HG03457 (cell line): ENCODE measurements at regions not wholly inside any gene's neighbourhood (a gene's known extent, or its start where the extent isn't known, plus 50 kb on each side); places are given as distances from the start of the nearest gene placed in this dataset.

ENCODE experiments used
- ATAC-seq: cut with Tn5 transposase; IDR thresholded peaks from one replicate; pipeline ENCODE4 v1.9.1; 2021; ENCODE audit warnings: moderate number of reproducible peaks; ENCODE audit not compliant: unreplicated experiment

- ATAC-seq = no peak
Observed at GRCh38 chr3:21357241-21357640, 393.8 kb downstream of the ZNF385D start.

DNA sequence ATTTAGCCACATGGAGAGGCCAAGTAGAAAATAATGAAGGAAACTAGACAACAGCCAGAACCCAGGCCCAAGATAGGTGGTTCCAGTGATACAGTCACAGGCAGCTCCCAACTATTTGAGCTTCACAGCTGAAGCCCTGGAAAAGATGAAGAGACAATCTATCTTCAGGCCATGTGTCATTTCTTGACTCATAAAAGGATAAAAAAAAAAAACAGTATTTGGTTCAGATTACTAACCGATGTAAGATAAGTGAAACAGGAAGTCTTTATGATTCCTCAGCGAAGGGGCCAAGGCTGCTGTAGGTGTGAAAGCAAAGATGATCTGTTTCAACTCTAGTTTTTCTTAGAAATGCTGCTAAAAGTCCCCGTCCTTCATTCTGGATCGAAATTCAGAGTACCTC is 394.6 kb downstream of the ZNF385D start:
- ATAC-seq = no peak

GRCh38 chr3:21345382-21345976 is 405.5 kb downstream of the ZNF385D start:
- no peak for ATAC-seq

DNA sequence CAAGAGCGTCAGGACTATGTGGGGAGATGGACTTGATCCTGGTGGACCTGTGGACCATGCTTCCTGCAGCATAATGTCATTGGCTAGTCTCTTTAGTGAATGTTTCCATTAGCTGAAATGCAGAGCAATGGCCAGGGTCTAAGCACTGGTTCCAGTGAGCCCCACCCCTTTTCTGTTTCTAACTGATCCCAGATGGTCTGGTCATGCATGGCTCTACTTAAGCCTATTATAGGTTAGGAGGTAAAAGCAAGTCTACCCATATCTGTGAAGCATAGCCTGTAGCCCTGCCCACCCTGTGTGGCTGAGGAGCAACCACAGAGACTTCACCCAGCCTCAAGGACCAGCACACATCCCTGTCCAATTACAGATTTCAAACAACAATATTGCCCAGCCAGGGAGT is 419.2 kb downstream of the ZNF385D start:
- ATAC-seq = no peak

DNA sequence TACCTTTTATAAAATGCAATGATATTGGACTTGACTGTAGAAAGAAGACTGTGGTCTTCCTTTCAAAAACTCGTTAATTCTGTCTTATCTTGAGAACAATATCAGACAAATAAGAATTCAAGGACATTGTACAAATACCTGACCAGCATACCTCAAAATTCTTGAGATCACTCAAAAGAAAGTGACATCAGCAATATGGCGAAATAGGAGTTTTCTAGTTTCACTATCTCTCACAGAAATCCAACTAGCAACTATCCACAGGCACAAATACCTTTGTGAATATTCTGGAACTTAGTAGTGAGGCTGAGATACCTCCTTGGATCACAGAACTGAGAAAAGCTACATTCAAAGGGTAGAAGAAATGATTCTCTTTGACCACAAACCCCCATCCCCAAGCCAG is 419.7 kb downstream of the ZNF385D start:
- ATAC-seq = no peak

DNA sequence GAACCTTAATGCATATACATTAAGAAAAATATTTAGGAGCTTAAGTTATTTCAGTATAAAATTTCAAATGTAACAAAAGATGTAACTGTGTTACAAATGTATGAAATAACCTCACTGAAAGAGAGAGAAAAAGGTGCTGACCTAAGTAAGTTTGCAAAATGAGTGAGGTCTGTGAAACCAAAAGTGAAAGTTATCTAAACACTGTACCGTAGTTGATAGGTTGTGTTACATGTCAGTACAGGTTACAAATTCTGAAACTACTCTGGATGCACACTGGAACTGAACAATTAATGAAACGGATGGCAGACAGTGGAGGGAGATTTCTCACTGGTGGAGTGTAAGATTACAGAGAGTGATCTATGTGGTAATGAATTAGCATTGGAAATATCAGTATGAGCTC is 420.7 kb downstream of the ZNF385D start:
- ATAC-seq = no peak

- no peak for ATAC-seq
Observed at GRCh38 chr3:21328711-21329390, 422.2 kb downstream of the ZNF385D start.

GRCh38 chr3:21326704-21327475 is 424.1 kb downstream of the ZNF385D start:
- no peak for ATAC-seq

- no peak for ATAC-seq
Observed at GRCh38 chr3:21314688-21315087, 436.3 kb downstream of the ZNF385D start.

DNA sequence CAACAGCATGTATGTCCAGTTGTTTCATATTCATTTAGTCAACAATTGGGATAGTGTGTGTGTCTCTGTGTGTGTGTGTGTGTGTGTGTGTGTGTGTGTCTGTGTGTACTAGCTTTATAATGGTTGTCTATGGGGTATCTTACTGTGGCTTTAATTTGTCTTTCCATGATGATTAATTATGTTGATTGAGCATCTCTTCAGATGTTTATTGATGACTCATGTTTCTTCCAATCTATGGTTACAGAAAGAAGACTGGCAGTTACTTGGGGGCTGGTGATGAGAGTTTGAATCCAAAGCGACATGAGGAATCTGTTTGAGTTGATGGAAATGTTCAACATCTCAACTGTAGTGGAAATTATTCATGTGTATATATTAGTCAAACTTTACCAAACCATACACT is 440.1 kb downstream of the ZNF385D start:
- ATAC-seq = no peak

GRCh38 chr3:21310161-21310560 is 440.8 kb downstream of the ZNF385D start:
- ATAC-seq = no peak

- ATAC-seq = no peak
Observed at GRCh38 chr3:21297304-21297703, 453.7 kb downstream of the ZNF385D start.

GRCh38 chr3:21294768-21295167 is 456.2 kb downstream of the ZNF385D start:
- no peak for ATAC-seq

DNA sequence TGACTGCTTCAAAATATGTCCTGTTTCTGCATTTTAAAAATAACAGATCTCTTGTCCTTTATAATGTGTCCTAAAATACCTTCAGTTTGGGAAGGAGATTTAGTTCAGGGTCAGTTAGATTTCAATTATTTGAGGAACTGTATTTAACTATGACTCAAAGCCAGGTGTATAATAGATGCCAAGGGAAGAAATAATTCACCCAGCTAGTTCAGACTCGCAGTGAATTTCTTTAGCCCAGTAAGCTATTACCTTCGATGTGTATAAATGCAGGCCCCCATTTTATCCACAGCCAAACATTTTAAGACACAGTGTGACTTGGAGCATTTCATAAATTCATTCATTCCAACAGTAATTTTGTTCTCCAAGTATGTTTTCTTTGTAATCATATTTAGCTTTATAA is 458.0 kb downstream of the ZNF385D start:
- ATAC-seq = no peak

DNA sequence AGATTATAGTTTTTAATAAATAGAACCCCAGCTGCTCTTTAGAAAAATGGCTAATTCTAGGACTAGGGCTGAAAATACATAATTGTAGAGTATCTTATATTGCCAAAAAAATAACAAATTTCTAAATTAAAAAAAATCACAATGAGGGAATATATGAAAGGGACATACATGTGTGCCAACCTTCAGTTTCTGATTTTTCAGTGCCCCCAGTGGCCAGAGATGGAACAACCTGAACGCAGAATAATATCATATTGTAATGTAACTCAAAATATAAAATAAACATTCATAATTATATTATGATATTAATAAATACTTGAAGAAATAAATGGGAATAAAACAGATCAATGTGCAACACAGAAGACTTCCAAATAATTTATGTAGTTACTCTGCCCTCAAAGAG is 460.5 kb downstream of the ZNF385D start:
- no peak for ATAC-seq

DNA sequence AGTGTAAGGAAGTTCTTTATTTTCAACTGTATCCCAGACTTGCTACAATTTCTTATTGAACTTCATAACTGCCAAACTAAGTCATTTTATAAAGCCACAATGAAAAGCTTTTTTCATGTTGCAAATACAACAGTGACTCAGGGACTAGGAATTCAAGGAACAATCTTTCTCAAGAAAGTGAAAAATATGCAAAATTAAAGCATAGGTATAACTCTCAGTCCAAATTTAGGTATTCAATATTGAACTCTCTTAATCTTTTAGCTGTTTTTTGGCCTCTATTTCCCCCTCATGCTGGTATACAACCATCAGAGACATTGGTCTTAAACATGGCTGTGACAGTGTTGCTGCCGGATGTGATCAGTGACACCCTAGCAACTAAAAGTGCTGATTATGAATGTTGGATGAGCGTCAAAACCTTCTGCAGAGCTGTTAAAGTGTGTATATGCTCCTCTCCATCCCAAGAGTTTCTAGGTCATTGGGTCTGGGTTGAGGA is 476.9 kb downstream of the ZNF385D start:
- ATAC-seq = no peak

GRCh38 chr3:21273259-21274025 is 477.6 kb downstream of the ZNF385D start:
- ATAC-seq = no peak

GRCh38 chr3:21271606-21272016 is 479.4 kb downstream of the ZNF385D start:
- no peak for ATAC-seq

GRCh38 chr3:21269882-21270281 is 481.1 kb downstream of the ZNF385D start:
- ATAC-seq = no peak

DNA sequence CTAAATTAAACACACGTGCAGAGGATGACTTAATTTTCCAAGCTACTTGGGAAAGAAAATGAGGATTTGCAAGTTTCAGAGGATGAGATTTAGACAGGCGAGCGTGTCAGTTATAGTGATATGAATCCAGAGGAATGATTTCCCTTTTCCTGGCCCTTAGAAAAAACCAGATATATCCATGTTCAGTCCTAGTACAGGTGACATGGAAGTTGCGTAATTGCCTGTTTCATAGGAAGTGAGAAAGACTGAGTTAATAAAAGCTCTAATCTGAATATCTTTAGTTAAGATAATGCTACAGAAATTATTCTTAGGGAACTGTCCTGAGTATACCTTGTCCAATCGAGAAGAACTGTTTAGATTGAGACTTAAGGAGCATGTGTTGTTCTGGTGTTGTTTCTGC is 490.5 kb downstream of the ZNF385D start:
- ATAC-seq = no peak

DNA sequence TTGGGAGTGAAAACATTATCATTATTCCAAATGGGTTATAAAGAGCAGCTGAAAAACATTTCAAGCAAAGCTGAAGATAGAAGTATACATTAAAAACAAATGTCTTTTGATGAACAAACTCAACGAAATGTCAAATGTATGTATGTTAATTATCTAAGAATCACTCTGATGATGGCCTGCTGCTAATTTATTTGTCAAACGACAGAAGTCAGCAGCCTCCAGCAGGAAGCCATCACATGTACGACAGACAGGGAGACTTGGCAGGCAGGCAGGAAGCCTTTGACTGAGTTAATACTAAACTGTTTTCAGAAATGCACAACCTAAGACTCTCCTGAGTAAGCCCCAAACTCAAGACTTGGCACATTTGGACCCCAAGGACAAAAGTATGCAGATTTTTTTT is 491.1 kb downstream of the ZNF385D start:
- ATAC-seq = no peak
